Peyer's patch (tissue), 4 donors: ENCODE measurements at regions not wholly inside any gene's neighbourhood (a gene's known extent, or its start where the extent isn't known, plus 50 kb on each side); places are given as distances from the start of the nearest gene placed in this dataset.

Experiments used
- DNase-seq, 3 donors: peaks; one replicate each; pipeline ENCODE4 v3.0.0-alpha.2; 2017 to 2019
- H3K27ac ChIP-seq, 4 donors: fragments of 200-600 bp; sonication (generic); one replicate each; pipeline ENCODE4 v1.5.1; 2016 to 2019
- H3K27me3 ChIP-seq, 2 donors: fragments of 200-600 bp; sonication (generic); one replicate each; pipeline ENCODE4 v1.5.1; 2019
- H3K36me3 ChIP-seq, 3 donors: fragments of 200-600 bp; sonication (generic); one replicate each; pipeline ENCODE4 v1.5.1; 2016 to 2019
- H3K4me1 ChIP-seq, 4 donors: fragments of 200-600 bp; sonication (generic); one replicate each; pipeline ENCODE4 v1.5.1; 2016 to 2019
- H3K4me3 ChIP-seq, 4 donors: fragments of 200-600 bp; sonication (generic); 1 replicate in 3 of 4; 2 replicates in 1 of 4; pipeline ENCODE4 v1.5.1; 2016 to 2019; ENCODE audit warnings: mild to moderate bottlenecking in 1 of 4
- H3K9me3 ChIP-seq, 4 donors: fragments of 200-600 bp; sonication (generic); one replicate each; pipeline ENCODE4 v1.5.1; 2016 to 2019; ENCODE audit warnings: mild to moderate bottlenecking in 1 of 4
- POLR2A ChIP-seq, 2 donors: fragments of 450-650 bp; IDR thresholded peaks; one replicate each; pipeline ENCODE4 v1.5.1; 2017; ENCODE audit warnings: antibody characterized with exemption in 2 of 2, mild to moderate bottlenecking in 2 of 2, moderate library complexity in 2 of 2
- TF ChIP-seq, protein P1 (sequence below), 6 experiments: fragments of 450-650 bp in 4 of 6; fragments of 200-600 bp in 2 of 6; sonication (generic) in 1 of 6; IDR thresholded peaks; one replicate each; pipeline ENCODE4 v1.5.1; 2017 to 2019; ENCODE audit warnings: antibody characterized with exemption in 6 of 6, mild to moderate bottlenecking in 3 of 6, moderate library complexity in 1 of 6

DNA sequence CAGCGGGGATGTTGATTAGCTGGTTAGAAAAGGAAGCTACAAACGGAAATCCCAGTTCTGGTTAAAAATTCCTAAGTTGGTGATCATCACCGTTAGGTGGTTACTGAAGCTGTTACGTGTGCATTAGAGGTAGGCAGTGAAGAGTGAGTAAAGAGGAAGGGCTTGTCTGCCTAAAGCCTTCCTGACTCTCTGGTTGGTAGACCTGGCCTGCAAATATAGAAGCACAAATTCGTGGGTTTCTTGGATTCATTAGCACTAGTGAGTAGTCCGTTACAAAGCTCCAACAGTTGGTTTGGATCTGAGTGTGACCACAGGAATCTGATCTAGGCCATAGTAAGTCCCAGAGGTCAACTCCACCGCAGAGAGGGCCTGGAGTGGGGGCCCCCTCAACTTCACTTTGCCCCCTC is 174.0 kb upstream of the TP63 start:
- no peak overlapping the region for H3K4me3 ChIP-seq
- TF ChIP-seq, protein P1, sequence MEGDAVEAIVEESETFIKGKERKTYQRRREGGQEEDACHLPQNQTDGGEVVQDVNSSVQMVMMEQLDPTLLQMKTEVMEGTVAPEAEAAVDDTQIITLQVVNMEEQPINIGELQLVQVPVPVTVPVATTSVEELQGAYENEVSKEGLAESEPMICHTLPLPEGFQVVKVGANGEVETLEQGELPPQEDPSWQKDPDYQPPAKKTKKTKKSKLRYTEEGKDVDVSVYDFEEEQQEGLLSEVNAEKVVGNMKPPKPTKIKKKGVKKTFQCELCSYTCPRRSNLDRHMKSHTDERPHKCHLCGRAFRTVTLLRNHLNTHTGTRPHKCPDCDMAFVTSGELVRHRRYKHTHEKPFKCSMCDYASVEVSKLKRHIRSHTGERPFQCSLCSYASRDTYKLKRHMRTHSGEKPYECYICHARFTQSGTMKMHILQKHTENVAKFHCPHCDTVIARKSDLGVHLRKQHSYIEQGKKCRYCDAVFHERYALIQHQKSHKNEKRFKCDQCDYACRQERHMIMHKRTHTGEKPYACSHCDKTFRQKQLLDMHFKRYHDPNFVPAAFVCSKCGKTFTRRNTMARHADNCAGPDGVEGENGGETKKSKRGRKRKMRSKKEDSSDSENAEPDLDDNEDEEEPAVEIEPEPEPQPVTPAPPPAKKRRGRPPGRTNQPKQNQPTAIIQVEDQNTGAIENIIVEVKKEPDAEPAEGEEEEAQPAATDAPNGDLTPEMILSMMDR (IDR thresholded peaks at IDR 0.05), result no peak
- no peak for TF ChIP-seq POLR2A (IDR thresholded peaks at IDR 0.05)
- DNase-seq, result no peak
- no peaks in the 10 kb centered on the region for H3K9me3 ChIP-seq
- H3K27ac ChIP-seq, result no peak overlapping the region
- no peaks in the 10 kb centered on the region for H3K4me1 ChIP-seq
- H3K36me3 ChIP-seq, result no peaks in the 10 kb centered on the region
- H3K27me3 ChIP-seq, result no peaks in the 10 kb centered on the region

DNA sequence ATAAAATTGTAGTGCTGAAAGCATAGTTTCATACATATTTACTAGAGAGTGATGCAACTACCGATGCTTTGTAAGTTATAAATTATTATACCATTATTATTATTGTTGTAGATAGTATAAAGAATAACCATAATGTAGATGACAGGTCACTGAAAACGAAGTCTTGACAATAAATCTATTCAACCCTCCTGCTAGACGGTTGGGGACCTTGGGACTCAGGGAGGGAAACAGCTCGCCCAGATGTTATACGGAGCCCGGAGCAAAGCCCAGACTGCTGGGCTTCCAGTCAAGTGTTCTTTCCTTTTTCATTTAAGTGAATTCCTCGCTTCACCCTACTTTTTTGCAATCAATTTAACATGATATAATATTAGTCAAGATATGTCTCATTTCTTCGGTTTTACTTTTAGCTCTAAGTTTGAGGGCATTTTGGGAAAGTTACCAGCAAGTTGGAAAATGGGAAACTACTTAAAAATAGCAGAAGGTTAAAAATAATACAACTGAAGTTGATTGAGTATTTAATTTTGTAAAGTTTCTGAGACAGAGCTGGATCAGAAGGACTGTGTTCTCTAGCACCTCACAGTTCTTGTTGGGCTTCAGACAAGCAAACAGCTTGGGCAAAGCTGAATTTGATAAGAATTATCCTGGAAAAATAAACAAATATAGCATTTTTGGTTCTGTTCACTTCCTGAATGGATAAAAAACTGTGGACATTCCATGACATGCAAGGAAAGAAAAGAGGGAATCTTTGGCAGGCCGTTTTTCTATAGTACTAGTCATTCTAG is 173.4 kb upstream of the TP63 start:
- DNase-seq, result no peak
- no peaks in the 10 kb centered on the region for H3K27me3 ChIP-seq
- no peaks in the 10 kb centered on the region for H3K9me3 ChIP-seq
- no peak overlapping the region for H3K27ac ChIP-seq
- no peak overlapping the region for H3K4me3 ChIP-seq
- TF ChIP-seq POLR2A (IDR thresholded peaks at IDR 0.05), result no peak
- TF ChIP-seq, protein P1 (IDR thresholded peaks at IDR 0.05), result no peak
- no peaks in the 10 kb centered on the region for H3K4me1 ChIP-seq
- no peaks in the 10 kb centered on the region for H3K36me3 ChIP-seq

DNA sequence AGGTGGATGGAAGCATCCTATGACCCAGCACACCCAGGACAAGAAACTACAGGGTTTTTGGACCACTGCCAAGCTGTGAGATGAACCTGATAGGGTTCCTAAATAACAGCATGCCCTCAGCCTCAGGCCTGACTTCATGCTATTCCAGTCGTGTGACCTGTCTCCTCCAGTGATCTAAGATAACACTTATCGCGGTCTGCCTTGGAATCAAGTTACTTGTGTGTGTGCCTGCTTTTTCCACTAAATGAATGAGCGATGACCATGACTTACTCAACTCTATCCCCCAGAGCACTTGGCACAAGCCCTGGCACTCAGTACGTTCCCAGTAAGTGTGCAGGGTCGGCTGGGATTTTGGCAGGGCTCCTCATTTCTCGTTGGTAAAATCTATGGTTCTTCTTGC is 172.7 kb upstream of the TP63 start:
- no peaks in the 10 kb centered on the region for H3K4me1 ChIP-seq
- no peaks in the 10 kb centered on the region for H3K27me3 ChIP-seq
- no peaks in the 10 kb centered on the region for H3K36me3 ChIP-seq
- H3K9me3 ChIP-seq, result no peaks in the 10 kb centered on the region
- no peak for TF ChIP-seq POLR2A (IDR thresholded peaks at IDR 0.05)
- TF ChIP-seq, protein P1 (IDR thresholded peaks at IDR 0.05), result no peak
- DNase-seq, result no peak
- H3K27ac ChIP-seq, result no peak overlapping the region
- no peak overlapping the region for H3K4me3 ChIP-seq

DNA sequence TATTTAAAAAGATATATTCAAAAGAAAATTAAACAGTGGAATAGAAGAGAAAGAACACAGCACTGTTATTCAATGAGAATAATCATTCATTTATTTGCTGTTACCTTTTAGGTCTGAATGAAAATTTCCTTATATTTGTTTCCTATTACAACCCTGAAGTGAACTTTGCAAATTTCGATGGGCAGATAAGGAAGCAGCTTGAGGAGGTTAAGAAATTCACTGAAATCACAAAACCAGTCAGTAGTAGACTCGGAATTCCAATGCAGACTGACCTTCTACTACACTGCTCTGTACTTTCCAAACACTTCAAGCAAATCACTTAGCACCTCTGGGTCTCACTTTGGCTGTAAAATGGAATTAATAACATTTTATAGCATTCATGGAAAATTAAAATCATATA is 172.0 kb upstream of the TP63 start:
- no peaks in the 10 kb centered on the region for H3K36me3 ChIP-seq
- no peaks in the 10 kb centered on the region for H3K27me3 ChIP-seq
- no peak overlapping the region for H3K4me3 ChIP-seq
- no peak overlapping the region for H3K27ac ChIP-seq
- DNase-seq, result no peak
- H3K9me3 ChIP-seq, result no peaks in the 10 kb centered on the region
- no peaks in the 10 kb centered on the region for H3K4me1 ChIP-seq
- TF ChIP-seq POLR2A (IDR thresholded peaks at IDR 0.05), result no peak
- TF ChIP-seq, protein P1 (IDR thresholded peaks at IDR 0.05), result no peak

DNA sequence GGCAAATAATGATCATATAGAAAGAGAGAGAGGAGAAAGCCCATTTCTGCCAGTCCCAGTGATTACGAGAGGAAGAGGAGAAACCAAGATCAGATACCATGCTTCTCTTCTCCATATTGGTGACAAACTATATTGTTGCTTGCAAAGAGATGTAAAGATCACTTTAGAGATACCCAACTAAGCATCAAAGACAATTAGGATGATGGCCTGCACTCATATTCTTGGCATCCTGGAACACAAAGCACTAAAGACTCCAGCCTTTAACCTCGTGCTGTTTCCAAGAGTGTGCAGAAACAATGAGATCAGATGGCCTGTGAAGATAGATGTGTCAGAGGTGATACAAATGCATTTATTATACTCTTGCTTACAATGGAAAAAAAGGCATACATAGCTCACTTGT is 170.7 kb upstream of the TP63 start:
- Histone ChIP-seq H3K9me3 (no peaks in the 10 kb centered on the region), H3K27ac (no peak overlapping the region), H3K27me3 (no peaks in the 10 kb centered on the region), H3K4me1 (no peaks in the 10 kb centered on the region), H3K4me3 (no peak overlapping the region), H3K36me3 (no peaks in the 10 kb centered on the region)
- no peak for DNase-seq
- TF ChIP-seq POLR2A (IDR thresholded peaks at IDR 0.05), result no peak
- TF ChIP-seq, protein P1 (IDR thresholded peaks at IDR 0.05), result no peak
